DMS53 treated with DMSO at 0.1 percent for 48 hours (cell line): ENCODE measurements at regions not wholly inside any gene's neighbourhood (a gene's known extent, or its start where the extent isn't known, plus 50 kb on each side); places are given as distances from the start of the nearest gene placed in this dataset.
"Not testable (repeated sequence)": the region's sequence is repeated elsewhere in the genome, so short reads cannot be mapped to it uniquely, and the experiment has no call there.

Experiments used
- DNase-seq: peaks from one replicate; lab custom pipeline; 2025; ENCODE audit not compliant: unreplicated experiment; lab: John Stamatoyannopoulos, UW

- no peak for DNase-seq
Measured at GRCh38 chr11:26896719-26897118, 97.2 kb upstream of the FIBIN start.

- no peak for DNase-seq
Measured at GRCh38 chr11:26898799-26899198, 95.1 kb upstream of the FIBIN start.

GRCh38 chr11:26901162-26901561 is 92.8 kb upstream of the FIBIN start:
- no peak for DNase-seq

GRCh38 chr11:26904132-26904531 is 89.8 kb upstream of the FIBIN start:
- DNase-seq = no peak

- DNase-seq = no peak
Measured at GRCh38 chr11:26904801-26905200, 89.1 kb upstream of the FIBIN start.

GRCh38 chr11:26905368-26905767 is 88.5 kb upstream of the FIBIN start:
- DNase-seq = no peak

GRCh38 chr11:26909515-26909914 is 84.4 kb upstream of the FIBIN start:
- DNase-seq = no peak

GRCh38 chr11:26909991-26910591 is 83.8 kb upstream of the FIBIN start:
- no peak for DNase-seq

GRCh38 chr11:26914968-26915367 is 78.9 kb upstream of the FIBIN start:
- DNase-seq = no peak

- DNase-seq = no peak
Measured at GRCh38 chr11:26916805-26917204, 77.1 kb upstream of the FIBIN start.

- no peak for DNase-seq
Measured at GRCh38 chr11:26928582-26928981, 65.3 kb upstream of the FIBIN start.

GRCh38 chr11:26929806-26930517 is 64.0 kb upstream of the FIBIN start:
- DNase-seq = no peak

- DNase-seq = no peak
Measured at GRCh38 chr11:26930518-26931247, 63.2 kb upstream of the FIBIN start.

GRCh38 chr11:26931248-26931631 is 62.7 kb upstream of the FIBIN start:
- no peak for DNase-seq

GRCh38 chr11:26931881-26932280 is 62.0 kb upstream of the FIBIN start:
- no peak for DNase-seq

- DNase-seq = no peak
Measured at GRCh38 chr11:26936109-26936508, 57.8 kb upstream of the FIBIN start.

- DNase-seq = no peak
Measured at GRCh38 chr11:26937386-26937785, 56.5 kb upstream of the FIBIN start.

- DNase-seq = not testable (repeated sequence)
Measured at GRCh38 chr11:26940501-26940900, 53.4 kb upstream of the FIBIN start.

GRCh38 chr11:26942356-26942755 is 51.6 kb upstream of the FIBIN start:
- no peak for DNase-seq

GRCh38 chr11:26943636-26944035 is 50.3 kb upstream of the FIBIN start:
- no peak for DNase-seq
